ENCODE measurements at regions not wholly inside any gene's neighbourhood (a gene's known extent, or its start where the extent isn't known, plus 50 kb on each side); places are given as distances from the start of the nearest gene placed in this dataset.

- no peak for TF ChIP-seq CTCF (IDR thresholded peaks at IDR 0.05)
- TF ChIP-seq POLR2A (IDR thresholded peaks at IDR 0.05), result no peak
Observed at GRCh38 chr12:87280356-87280755, 748.8 kb downstream of the C12orf50 start.
